GM20000 (cell line): ENCODE measurements at regions not wholly inside any gene's neighbourhood (a gene's known extent, or its start where the extent isn't known, plus 50 kb on each side); places are given as distances from the start of the nearest gene placed in this dataset.

Experiments used
- DNase-seq: peaks from one replicate; pipeline ENCODE4 v3.0.0; 2012; ENCODE audit warnings: low spot score
- CTCF ChIP-seq: IDR thresholded peaks from 2 replicates; pipeline ENCODE4 v1.5.1; 2012; ENCODE audit warnings: mild to moderate bottlenecking, control low read depth; ENCODE audit errors: extremely low read depth, missing control alignments

- TF ChIP-seq CTCF: no peak
- DNase-seq: peak; percentile 2
Observed at GRCh38 chr3:81974751-81975150, 213.3 kb upstream of the GBE1 start.

GRCh38 chr3:81968658-81969057 lies 207.2 kb upstream of the GBE1 start:
- TF ChIP-seq CTCF: no peak
- DNase-seq: no peak

GRCh38 chr3:81967393-81967792 lies 205.9 kb upstream of the GBE1 start:
- TF ChIP-seq CTCF: no peak
- DNase-seq: no peak

GRCh38 chr3:81965696-81966095 lies 204.3 kb upstream of the GBE1 start:
- no peak for DNase-seq
- TF ChIP-seq CTCF: no peak

GRCh38 chr3:81962396-81962795 lies 201.0 kb upstream of the GBE1 start:
- no peak for TF ChIP-seq CTCF
- no peak for DNase-seq

- no peak for TF ChIP-seq CTCF
- no peak for DNase-seq
Observed at GRCh38 chr3:81958972-81959640, 197.7 kb upstream of the GBE1 start.

GRCh38 chr3:81955878-81956277 lies 194.4 kb upstream of the GBE1 start:
- DNase-seq: no peak
- TF ChIP-seq CTCF: no peak
